Activated effector memory CD4-positive, alpha-beta T cell treated with anti-CD3 and anti-CD28 coated beads, Interleukin-2, amount 50 U/mL, for 16 hours (primary cell): ENCODE measurements at regions not wholly inside any gene's neighbourhood (a gene's known extent, or its start where the extent isn't known, plus 50 kb on each side); places are given as distances from the start of the nearest gene placed in this dataset.
"Not testable (repeated sequence)": the region's sequence is repeated elsewhere in the genome, so short reads cannot be mapped to it uniquely, and the experiment has no call there.

ENCODE experiments used
- DNase-seq: peaks from one replicate; pipeline ENCODE4 v3.0.0-alpha.2; 2020

DNA sequence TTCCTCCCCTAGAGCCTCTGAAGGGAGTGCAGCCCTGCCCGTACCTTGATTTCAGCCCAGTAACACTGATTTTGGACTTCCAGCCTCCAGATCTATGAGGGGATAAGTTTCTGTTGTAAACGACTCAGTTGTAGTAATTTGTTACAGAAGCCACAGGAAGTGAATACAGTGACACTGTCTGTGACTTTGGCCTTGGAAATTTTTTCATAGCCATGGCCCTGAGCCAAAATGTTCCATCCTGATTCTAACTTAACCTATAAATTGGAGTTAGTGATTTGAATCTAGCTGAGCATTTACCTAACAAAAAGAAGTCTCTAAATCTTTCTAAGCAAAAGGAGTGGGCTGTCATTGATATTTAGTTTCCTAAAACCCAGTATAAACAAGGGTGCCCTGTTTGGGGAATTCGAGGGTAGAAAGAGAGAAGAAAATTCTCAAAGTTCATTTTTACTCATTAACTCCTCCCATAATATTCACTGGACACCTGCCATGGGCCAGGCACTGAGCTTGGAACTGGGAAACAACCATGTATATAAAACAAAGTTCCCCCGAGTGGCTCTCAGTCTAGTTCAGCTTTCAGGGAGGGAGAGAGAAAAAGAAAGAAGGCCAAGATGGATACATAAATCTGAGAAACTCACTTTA lies 162.3 kb downstream of the SKIDA1 start:
- DNase-seq, result no peak

DNA sequence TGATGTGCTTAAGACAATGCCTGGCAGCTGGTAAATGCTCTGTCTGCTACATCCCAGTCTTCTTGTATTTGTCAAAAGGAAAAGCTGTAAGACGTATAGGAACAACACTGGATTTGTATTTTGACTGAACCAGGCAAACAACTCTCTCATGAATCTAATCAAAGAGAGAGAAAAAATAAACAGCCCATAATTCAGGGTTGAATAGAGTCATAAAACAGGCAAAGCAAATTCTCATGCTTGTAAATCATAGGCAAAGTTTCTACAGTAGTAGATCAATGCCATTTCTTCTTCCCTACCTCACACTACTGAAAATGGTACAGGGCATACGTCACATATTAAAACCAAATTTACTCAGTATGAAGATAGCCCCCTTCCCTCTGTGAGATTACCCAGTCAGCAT lies 166.3 kb downstream of the SKIDA1 start:
- DNase-seq, result no peak

DNA sequence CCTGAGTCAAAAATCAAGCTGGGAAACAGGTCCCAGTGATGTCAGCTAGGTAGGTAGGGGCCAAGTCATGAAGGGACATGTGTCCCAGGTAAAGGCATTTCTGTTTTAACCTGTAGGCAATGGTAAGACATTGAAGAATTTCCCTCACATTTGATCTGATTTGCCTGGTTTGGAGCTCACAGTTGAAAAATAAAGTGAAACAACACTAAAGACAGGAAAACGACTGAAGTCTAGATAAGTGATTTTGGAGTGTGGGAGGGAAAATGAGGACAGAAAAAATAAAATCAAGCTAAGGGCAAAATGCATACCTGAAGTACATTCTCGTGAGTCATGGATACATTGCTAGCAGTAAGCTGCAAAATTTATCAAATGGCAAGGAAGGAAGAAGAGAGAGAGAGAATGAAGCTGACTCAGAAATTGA lies 169.9 kb downstream of the SKIDA1 start:
- DNase-seq, result no peak

DNA sequence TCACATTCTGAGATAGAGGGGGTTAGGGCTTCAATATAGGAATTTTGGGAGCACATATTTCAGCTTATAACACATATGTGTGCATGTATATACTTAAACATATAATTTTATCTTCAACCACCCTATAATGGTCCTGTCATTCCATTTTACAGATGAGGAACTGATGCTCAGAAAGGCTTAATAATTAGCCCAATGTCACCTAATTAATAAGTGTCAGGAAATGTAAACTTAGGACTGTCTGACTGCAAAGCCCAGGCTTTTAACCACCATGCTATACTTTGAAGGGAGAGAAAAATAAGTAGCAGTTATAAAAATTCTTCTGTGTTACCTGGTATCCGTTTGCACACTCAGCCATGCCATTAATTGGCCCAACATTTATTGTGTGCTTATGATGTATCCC lies 172.6 kb downstream of the SKIDA1 start:
- DNase-seq, result no peak

DNA sequence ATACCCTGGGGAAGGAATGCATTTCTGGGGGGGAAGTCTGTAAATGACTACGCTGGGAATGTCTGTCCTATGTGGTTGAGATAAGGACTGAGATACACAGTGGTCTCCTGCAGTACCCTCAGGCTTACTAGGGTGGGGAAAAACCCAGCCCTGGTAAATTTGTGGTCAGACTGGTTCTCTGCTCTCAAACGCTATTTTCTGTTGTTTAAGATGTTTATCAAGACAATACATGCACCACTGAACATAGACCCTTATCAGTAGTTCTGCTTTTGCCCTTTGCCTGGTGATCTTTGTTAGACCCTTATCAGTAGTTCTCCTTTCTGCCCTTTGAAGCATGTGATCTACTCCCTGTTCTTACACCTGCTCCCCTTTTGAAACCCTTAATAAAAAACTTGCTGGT lies 173.9 kb downstream of the SKIDA1 start:
- not testable (repeated sequence) for DNase-seq

DNA sequence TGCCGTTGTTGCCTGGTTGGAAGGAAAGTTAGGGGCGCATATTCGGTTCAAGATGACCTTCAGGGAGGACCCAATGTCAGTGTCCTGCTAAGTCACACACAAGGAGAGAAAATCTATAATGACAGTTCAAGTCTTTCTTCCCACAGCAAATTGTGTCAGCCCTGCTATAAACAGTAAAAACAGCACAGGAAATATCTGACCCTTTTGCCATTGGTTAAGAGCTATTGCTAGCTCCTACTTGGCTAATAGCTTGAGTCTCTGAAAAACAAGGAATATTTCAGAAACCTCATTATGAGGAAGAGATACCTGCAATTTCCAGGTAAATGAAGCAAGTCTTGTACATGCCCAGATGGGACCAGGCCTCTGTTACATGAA lies 175.6 kb downstream of the SKIDA1 start:
- DNase-seq, result no peak

DNA sequence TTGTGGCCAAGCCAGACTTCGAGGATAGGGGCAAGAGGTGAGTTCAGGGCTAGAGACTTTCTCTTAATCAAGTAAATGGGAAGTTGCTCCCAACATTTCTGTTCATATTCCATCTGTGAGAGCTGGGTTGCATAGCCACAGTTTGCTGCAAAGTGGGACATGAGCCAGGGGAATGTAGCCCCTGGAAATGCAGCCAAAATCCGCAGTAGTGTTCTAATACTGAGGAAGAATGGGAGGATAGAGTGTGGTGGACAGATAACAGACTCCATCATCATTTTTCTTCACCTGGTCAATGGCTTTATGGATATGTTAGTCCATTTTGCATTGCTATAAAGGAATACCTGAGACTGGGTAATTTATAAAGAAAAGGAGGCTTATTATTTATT lies 177.7 kb downstream of the SKIDA1 start:
- no peak for DNase-seq

DNA sequence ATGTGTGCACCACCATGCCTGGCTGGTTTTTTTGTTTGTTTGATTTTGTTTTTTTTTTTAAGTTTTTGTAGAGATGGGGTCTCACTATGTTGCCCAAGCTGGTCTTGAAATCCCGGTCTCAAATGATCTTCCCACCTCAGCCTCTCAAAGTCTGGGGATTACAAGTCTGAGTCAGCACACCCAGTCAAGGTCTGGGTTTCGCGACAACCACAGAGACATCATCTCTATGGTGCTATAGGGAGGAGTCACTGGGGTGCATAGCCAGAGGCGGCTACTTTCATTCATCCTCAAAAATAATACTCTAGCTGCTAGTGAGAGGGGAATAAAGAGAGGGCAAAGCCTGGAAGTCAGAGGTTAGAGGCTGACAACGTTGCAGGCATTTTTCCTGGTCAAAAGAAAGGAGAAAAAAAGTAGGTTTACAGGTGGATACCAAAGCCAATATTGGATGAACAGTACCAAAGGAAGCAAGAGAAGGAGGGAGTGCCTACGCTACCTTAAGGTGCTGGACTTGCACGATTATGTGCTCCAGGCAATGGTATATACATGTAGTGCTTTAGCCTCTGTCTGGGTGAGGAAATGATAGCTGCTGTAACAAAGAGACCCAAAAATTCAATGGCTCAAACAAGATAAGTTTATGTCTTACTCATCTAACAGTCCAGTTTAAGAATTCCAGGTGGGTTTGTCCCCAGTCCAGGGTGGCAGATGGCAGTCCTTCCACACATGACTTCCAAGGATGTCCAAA lies 178.3 kb downstream of the SKIDA1 start:
- no peak for DNase-seq

DNA sequence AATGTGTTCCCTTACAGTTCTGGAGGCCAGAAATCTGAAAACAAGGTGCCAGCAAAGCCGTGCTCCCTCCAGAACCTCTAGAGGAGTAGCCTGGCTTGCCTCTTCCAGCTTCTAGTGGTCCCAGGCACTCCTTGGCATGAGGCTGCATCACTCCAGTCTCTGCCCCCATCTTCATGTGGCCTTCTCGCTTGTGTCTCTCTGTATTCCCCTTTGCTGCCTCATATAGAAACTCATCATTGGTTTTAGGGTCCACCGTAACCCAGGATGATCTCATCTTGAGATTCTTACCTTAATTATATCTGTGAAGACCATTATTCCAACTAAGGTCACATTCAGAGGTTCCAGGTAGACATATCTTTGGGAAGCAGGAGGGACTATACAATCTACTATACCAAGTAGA lies 182.4 kb downstream of the SKIDA1 start:
- no peak for DNase-seq

DNA sequence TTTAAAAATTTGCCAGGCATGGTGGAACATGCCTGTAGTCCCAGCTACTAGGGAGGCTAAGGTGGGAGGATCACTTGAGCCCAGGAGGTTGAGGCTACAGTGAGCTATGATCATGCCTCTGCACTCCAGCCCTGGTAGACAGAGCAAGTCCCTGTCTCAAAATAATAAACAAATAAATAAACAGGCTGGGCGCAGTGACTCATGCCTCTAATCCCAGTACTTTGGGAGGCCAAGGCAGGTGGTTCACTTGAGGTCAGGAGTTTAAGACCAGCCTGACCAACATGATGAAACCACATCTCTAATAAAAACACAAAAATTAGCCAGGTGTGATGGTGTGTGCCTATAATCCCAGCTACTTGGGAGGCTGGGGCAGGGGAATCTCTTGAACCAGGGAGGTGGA lies 183.0 kb downstream of the SKIDA1 start:
- not testable (repeated sequence) for DNase-seq

DNA sequence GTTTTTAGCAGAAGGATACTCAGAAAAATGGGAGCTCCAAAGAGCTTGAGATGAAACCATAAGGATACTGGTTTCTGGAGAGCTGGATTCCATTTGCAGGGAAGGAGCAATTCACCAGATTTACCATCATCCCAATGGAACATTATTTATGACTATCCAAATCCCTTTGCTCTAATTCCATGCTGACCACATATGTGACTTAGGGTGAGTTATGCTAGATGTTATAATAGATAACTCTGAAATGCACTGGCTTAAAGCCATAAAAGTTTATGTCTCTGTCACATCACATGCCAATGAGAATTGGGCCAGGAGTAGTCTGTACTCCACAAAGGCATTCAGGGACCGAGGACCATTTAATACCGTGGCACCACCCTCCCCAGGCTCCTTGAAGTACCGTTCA lies 185.2 kb downstream of the SKIDA1 start:
- DNase-seq, result no peak

DNA sequence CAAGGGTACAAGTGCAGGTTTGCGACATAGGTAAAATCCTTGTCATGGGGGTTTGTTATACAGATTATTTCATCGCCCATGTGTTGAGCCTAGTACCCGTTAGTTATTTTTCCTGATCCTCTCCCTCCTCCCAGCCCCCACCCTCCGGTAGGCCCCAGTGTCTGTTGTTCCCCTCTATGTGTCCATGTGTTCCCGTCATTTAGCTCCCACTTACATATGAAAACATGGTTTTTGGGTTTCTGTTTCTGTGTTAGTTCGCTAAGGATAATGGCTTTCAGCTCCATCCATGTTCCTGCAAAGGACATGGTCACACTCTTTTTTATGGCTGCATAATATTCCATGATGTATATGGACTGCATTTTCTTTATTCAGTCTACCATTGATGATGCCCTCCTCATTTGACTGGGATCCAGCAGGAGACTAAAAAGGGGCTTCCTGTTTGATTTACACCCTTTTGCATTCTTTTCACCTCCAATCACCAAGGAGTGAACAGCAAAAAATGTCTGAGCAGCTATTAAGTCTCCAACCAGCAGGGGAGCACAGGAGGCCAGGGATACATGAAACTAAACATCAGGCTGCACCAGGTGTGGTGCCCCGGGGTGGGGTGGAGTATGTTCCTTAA lies 188.2 kb downstream of the SKIDA1 start:
- DNase-seq, result no peak

DNA sequence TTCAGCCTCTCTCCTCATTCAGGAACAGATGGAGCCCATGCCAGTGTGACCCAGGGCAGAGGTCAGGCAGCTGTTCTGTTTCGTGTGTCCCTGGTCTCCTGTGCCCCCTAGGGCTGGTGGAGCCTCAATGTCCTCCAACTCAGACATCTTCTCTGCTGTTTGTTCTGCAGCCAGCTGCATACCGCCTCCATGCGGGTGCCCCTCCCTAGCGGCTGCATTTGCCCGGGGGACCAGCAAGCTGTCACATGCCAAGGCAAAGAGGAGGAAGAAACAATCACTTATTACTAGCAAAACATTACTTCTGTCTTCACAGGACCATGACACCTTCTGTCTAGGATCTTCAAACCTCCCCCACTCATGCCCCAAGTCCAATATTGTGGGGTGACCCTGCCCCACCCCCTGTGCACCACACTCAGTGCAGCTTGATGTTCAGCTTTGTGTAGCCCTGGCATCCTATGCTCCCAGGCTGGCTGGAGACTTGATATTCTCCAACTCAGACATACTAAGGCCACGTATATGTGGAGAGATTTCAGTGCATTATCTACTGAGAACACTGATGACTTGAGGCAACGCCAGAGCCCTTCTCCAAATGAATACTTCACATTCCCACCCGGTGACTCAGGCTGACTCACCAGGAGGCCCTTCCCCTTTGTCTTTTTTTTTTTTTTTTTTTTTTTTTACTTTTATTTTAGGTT lies 188.9 kb downstream of the SKIDA1 start:
- DNase-seq, result no peak

DNA sequence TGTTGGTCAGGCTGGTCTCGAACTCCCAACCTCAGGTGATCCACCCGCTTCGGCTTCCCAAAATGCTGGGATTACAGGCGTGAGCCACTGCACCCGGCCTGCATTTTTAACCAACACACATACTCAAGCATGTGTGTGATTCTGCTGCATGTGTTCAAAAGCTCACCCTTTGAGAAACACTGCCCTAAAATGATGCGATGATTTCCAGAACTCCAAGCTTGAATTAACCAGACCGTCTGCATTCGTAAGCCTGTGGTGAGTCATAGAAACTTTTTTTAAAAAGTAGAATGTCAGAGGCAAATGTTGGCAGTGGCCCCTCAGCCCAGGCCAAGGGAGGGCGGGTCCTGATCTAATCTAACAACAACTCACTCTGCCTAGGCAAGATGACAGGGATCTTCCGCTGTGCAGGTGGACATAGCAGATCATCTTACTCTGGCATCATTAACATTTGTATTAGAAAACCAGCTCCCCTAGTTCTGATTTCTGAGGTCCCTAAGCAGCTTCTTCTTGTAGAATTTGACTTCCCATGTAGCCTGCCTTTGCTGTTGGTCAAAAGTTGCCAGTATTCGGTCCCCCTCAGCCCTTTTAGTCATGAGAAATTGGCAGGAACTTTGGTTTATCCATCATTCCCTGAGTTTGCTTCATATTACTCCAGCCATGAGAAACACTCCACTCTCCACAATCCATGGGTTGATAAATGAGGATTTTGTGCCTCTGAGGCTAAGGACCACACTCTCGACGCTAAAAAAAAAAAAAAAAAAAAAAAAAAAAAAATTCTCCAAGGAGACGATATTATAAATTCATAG lies 190.4 kb downstream of the SKIDA1 start:
- DNase-seq, result no peak

DNA sequence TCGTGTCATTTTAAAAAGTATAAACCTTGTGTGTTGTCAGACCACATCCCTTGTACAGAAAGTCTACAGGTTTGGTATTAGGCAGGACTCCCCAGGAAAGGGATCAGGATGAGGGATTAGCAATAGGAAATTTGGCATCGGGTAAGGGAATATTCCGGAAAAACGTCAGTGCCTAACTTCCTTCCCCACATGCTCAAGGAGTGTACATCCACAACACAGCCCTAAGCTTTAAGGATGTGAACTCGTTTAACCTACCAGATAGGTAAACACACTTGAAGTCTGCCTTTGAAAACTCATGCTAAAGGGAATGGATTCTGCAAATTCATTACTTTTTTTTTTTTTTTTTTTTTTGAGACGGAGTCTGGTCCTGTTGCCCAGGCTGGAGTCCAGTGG lies 194.9 kb downstream of the SKIDA1 start:
- DNase-seq, result no peak

DNA sequence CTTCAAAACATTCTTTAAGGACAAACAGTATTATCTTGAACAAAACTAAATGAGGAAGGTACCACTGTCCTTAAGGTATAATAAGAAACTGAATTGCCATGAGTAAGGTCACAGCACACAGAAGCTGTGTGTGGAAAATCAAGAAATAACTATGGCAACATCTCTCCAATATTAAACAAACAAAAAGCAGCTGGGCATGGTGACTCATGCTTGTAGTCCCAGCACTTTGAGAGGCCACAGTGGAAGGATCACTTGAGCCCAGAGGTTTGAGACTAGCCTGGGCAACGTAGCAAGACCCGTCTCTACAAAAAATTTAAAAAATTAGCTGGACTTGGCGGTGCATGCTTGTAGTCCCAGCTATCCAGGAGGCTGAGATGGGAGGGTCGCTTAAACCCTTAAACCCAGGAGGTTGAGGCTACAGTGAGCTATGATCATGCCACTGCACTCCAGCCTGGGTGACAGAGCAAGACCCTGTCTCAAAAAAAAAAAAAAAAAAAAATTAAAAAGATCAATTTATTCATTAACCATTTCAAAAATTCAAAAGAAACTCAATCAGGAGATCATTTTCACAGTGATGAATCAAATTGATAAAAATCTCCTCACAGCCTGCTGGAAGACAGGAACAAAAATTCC lies 195.4 kb downstream of the SKIDA1 start:
- DNase-seq, result no peak

DNA sequence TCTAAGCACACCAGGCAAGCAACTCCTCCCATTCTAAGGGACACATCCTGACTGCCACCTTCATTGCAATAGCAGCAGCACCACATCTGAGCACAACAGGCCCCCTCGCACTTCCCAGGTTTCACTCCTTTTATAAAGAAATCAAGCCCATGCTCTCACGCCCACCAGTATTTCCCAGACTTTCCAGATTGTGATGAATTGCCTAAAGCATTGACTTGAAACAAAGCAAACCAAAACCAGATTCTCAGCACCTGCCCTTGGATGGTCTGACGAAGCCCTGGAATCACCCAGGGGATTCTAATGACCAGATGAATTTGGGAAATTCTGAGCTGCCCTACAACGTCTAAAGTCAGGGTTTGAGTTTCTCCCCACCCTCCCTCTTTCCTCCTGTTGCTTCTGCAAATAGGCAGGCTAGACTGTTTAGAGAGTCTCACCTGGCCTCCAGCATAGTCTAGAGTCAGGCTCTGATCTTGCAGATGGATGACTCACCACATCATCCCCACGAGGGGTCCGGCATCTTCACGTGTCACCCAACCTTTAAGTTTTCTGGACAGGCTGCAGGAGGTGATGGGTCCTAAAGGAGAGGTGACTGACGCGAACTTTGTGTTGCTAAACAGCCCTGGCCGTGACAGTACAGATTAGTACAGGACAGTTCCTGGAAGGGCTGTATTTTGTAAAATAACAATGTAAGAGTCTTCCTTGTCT lies 198.0 kb downstream of the SKIDA1 start:
- DNase-seq, result no peak

DNA sequence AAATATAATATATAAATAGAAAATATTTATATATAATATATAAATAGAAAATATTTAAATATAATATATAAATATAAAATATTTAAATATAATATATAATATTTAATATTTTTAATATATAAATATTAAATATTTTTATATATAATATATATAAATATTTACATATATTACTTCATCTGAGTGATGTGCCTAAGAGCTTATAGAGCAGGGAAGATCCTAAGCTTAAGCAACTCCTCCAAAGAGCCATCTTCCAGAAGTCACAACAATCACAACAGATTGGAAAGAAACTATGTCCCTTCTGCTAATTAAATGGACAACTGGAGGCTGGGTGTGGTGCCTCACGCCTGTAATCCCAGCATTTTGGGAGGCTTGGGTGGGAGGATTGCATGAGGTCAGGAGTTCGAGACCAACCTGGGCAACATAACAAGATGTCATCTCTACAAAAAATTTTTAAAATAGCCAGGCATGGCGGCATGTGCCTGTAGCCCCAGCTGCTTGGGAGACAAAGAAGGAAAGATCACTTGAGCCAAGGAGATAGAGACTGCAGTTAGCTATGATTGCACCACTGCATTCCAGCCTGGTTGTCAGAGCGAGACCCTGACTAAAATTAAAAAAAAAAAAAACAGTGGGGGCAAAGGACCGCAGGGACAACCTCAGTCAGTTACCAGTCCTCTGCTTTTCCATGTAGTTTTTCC lies 198.7 kb downstream of the SKIDA1 start:
- DNase-seq, result no peak

DNA sequence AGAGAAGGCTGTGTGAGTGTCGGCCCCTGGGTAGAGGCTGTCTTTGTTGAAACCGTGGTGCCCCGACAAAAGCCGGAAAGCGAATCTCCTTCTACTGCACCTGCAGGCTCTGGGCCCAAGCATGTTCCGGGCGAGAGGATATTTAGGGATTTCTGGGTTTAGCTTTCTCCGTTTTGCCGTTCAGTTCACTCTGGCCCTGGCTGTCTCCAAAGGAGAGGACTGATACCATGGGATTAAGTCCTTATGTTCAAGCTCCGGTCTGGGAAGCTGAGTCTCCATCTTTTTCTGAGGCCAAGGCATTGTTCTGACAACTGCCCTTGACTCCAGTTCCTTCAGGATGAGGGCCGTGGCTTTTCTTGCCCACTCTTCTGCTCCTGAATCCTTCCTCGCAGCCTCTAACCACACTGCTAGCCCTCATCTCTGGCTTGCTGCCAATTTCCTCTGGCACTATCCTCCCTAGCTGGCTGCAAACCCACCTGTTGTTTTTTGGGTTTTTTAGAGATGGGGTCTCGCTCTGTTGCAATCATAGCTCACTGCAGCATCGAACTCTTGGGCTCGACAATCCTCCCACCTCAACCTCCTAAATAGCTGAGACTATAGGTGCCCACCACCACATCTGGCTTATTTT lies 206.8 kb downstream of the SKIDA1 start:
- DNase-seq, result no peak

DNA sequence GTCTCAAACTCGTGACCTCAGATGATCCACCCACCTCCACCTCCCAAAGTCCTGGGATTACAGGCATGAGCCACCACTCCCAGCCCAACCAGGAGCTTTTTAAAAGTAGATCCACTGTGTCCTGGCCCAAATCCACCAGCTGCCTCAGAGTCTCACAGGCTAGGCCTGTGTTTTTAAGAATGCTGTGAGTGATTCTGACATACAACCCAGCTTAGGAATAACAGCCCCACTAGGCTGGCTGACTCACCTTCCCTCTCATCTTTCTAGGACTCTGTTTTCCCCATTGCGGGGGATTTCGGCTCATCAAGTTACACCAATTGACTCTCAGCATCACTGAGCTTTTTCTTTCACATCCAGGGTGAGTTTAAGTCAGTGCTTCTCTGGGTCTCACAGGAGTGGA lies 207.6 kb downstream of the SKIDA1 start:
- no peak for DNase-seq
